Karpas-422 (cell line): ENCODE measurements at regions not wholly inside any gene's neighbourhood (a gene's known extent, or its start where the extent isn't known, plus 50 kb on each side); places are given as distances from the start of the nearest gene placed in this dataset.
A peak's percentile ranks its signal among the peaks of the same experiment; 100 is the strongest.

Experiments
- DNase-seq: peaks from one replicate; pipeline ENCODE4 v3.0.0-alpha.2; 2015
- H2AFZ ChIP-seq: fragments of 200-600 bp; sonication (generic); 2 replicates; pipeline ENCODE4 v1.6.1; 2014; ENCODE audit warnings: antibody characterized with exemption, low read length, mixed read lengths
- H3K27ac ChIP-seq: fragments of 200-600 bp; sonication (generic); 2 replicates; pipeline ENCODE4 v1.5.1; 2014; ENCODE audit warnings: mild to moderate bottlenecking, low read length, moderate library complexity
- H3K27me3 ChIP-seq: fragments of 200-600 bp; sonication (generic); 2 replicates; pipeline ENCODE4 v1.6.1; 2014; ENCODE audit warnings: low read length, mixed read lengths
- H3K36me3 ChIP-seq: fragments of 200-600 bp; sonication (generic); 2 replicates; pipeline ENCODE4 v1.6.1; 2014; ENCODE audit warnings: low read length, mixed read lengths; ENCODE audit not compliant: insufficient read depth
- H3K4me1 ChIP-seq: fragments of 200-600 bp; sonication (generic); 2 replicates; pipeline ENCODE4 v1.6.1; 2014; ENCODE audit warnings: mild to moderate bottlenecking, low read length, mixed read lengths
- H3K4me2 ChIP-seq: fragments of 200-600 bp; sonication (generic); 2 replicates; pipeline ENCODE4 v1.6.1; 2014; ENCODE audit warnings: low read length, low read depth, mild to moderate bottlenecking; ENCODE audit not compliant: poor library complexity, severe bottlenecking
- H3K4me3 ChIP-seq: fragments of 200-600 bp; sonication (generic); 2 replicates; pipeline ENCODE4 v1.5.1; 2014; ENCODE audit warnings: mild to moderate bottlenecking, antibody characterized with exemption, low read length, mixed read lengths
- H3K79me2 ChIP-seq: fragments of 200-600 bp; sonication (generic); 2 replicates; pipeline ENCODE4 v1.6.1; 2014; ENCODE audit warnings: mild to moderate bottlenecking, low read length, mixed read lengths
- H3K9ac ChIP-seq: fragments of 200-600 bp; sonication (generic); 2 replicates; pipeline ENCODE4 v1.6.0; 2014; ENCODE audit warnings: low read length
- H3K9me2 ChIP-seq: fragments of 200-600 bp; sonication (generic), shearing (Covaris generic); replicated peaks from 2 replicates; pipeline ENCODE4 v1.6.0; 2014; ENCODE audit warnings: mild to moderate bottlenecking, low read length, moderate library complexity; ENCODE audit not compliant: insufficient read depth
- H3K9me3 ChIP-seq: fragments of 300-700, 200-600 bp; sonication (generic); 2 replicates; pipeline ENCODE4 v1.6.1; 2014; ENCODE audit warnings: low read length, mixed read lengths
- H4K20me1 ChIP-seq: fragments of 200-600 bp; sonication (generic); 2 replicates; pipeline ENCODE4 v1.6.1; 2014; ENCODE audit warnings: mild to moderate bottlenecking, antibody characterized with exemption, low read length, low read depth; ENCODE audit not compliant: insufficient read depth

DNA sequence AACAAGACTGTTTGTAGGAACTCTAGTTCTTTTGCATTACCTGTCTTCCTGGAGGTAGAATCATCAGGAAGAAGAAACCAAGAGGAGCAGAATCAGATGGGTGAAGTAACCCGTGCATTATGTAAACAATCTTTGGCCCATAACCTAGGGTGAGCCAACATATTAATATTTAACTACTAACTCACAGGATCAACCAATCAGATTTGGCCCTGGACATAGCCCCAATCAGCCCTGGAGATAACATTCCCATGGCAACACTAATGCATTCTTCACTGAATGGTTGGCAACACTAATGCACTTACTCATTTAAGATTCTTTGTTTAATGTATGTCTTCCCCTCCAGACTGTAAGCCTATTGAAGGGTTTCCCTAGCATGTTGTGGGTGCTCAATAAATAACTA is 72.0 kb upstream of the CTAGE1 start:
- no peak for DNase-seq
- H3K4me2 ChIP-seq: no peak overlapping the region
- H3K9me3 ChIP-seq: no peaks in the 10 kb centered on the region
- H3K27me3 ChIP-seq: 0 out of 2 replicates have a peak, but pooled peaks cover 2% of the 10 kb centered on the region
- H2AFZ ChIP-seq: no peak overlapping the region
- no peak overlapping the region for H3K4me3 ChIP-seq
- H3K9ac ChIP-seq: no peak overlapping the region
- no peaks in the 10 kb centered on the region for H3K79me2 ChIP-seq
- no peaks in the 10 kb centered on the region for H3K4me1 ChIP-seq
- H3K27ac ChIP-seq: no peak overlapping the region
- H4K20me1 ChIP-seq: no peaks in the 10 kb centered on the region
- no peaks in the 10 kb centered on the region for H3K9me2 ChIP-seq
- no peaks in the 10 kb centered on the region for H3K36me3 ChIP-seq

DNA sequence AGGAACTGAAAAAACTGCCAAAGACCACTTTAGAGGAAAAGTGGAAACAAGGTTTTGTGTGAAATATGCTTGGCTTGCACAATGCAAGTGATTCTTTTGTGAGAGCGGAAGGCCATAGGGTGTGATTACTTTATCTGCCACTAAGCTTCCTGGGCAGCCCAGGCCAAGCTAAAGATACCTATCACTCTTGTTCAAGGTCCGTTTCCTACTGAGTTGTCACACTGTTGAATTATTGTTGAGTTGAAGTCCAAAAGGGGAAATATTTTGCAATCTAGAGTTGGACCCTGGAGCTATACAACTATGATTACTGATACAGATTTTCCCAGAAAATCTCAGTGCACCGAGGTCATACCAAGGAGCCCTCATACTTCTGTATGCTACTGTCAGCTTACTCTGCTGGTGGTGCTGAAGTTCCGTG is 72.7 kb upstream of the CTAGE1 start:
- no peaks in the 10 kb centered on the region for H3K4me1 ChIP-seq
- no peak overlapping the region for H3K4me3 ChIP-seq
- no peaks in the 10 kb centered on the region for H3K79me2 ChIP-seq
- no peaks in the 10 kb centered on the region for H3K36me3 ChIP-seq
- no peaks in the 10 kb centered on the region for H4K20me1 ChIP-seq
- peak; percentile 43 for DNase-seq
- no peak overlapping the region for H3K4me2 ChIP-seq
- no peak overlapping the region for H2AFZ ChIP-seq
- no peak overlapping the region for H3K9ac ChIP-seq
- H3K9me2 ChIP-seq: no peaks in the 10 kb centered on the region
- no peaks in the 10 kb centered on the region for H3K9me3 ChIP-seq
- H3K27ac ChIP-seq: no peak overlapping the region
- H3K27me3 ChIP-seq: 0 out of 2 replicates have a peak, but pooled peaks cover 2% of the 10 kb centered on the region

DNA sequence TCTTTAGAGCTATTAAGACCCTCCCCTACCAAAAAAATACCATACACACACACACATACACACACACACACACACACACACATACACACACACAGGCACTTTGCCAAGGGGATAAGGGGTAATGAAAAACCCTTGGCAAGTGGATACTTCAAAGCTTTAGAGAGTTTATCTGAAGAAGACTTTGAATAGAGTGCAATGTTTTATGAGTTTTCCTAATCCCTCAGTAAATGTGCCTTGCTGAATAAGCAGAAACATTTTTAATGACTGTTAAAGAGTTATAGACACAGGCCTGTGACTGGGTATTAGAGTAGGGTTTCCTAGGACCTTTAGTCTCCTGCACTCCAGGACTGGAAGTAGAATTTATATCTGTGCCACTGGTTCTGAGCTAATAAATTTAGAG is 75.5 kb upstream of the CTAGE1 start:
- no peaks in the 10 kb centered on the region for H3K27me3 ChIP-seq

DNA sequence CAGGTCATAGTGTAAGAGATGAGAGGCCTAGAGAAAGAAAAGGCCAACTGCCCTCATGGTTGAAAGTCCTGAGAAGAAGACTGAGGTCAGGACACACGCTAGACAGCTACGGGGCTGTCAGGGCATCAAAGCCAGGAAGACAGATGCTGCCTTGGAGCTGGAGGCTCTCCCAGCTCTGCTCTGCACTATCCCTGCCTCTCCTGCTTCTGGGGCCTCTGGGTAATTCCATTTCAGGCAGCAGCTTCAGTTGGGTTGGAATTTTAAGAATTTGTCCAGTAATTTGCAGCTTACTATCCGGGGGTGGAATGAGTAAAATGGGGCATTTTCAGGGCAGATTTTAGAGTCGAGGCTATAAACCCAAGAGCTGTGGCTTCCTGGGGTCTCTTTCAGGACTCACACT is 76.2 kb upstream of the CTAGE1 start:
- Histone ChIP-seq H4K20me1 (no peaks in the 10 kb centered on the region), H2AFZ (no peak overlapping the region), H3K9me3 (no peaks in the 10 kb centered on the region), H3K4me3 (no peak overlapping the region), H3K4me1 (no peaks in the 10 kb centered on the region), H3K36me3 (no peaks in the 10 kb centered on the region), H3K9ac (no peak overlapping the region), H3K9me2 (no peaks in the 10 kb centered on the region), H3K27me3 (no peaks in the 10 kb centered on the region), H3K79me2 (no peaks in the 10 kb centered on the region), H3K4me2 (no peak overlapping the region), H3K27ac (no peak overlapping the region)
- DNase-seq: no peak

More for the DNA sequence above, 75.5 kb upstream of the CTAGE1 start:
- H3K4me3 ChIP-seq: no peak overlapping the region
- H3K9me2 ChIP-seq: no peaks in the 10 kb centered on the region
- no peak overlapping the region for H3K9ac ChIP-seq
- no peak for DNase-seq
- no peaks in the 10 kb centered on the region for H3K9me3 ChIP-seq
- H3K4me1 ChIP-seq: no peaks in the 10 kb centered on the region
- no peaks in the 10 kb centered on the region for H4K20me1 ChIP-seq
- no peak overlapping the region for H2AFZ ChIP-seq
- no peak overlapping the region for H3K4me2 ChIP-seq
- no peaks in the 10 kb centered on the region for H3K79me2 ChIP-seq
- H3K36me3 ChIP-seq: no peaks in the 10 kb centered on the region
- H3K27ac ChIP-seq: no peak overlapping the region

DNA sequence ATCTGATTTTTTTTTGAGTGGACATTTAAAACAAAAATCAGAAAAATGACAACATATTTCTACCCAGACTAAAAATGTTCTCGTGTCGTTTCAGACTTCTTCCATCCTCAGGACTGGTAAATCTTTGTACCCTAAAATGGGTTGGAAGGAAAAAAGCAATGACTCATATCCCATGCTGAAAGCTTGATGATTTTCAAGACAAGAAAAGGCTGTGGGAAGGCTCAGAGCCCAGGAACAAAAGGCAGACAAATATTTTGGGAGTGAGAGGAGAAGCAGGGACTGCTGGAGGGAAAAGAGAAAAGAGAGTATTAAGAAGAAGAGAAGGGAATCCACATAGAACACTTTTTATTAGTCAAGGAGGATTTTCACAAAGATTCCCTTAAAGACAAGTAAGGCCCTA is 77.1 kb upstream of the CTAGE1 start:
- Histone ChIP-seq H3K27ac (no peak overlapping the region), H3K4me3 (no peak overlapping the region), H3K4me2 (no peak overlapping the region), H3K9ac (no peak overlapping the region), H3K36me3 (no peaks in the 10 kb centered on the region), H3K79me2 (no peaks in the 10 kb centered on the region), H2AFZ (no peak overlapping the region), H3K9me2 (no peaks in the 10 kb centered on the region), H4K20me1 (no peaks in the 10 kb centered on the region), H3K27me3 (no peaks in the 10 kb centered on the region), H3K4me1 (no peaks in the 10 kb centered on the region), H3K9me3 (no peaks in the 10 kb centered on the region)
- no peak for DNase-seq

DNA sequence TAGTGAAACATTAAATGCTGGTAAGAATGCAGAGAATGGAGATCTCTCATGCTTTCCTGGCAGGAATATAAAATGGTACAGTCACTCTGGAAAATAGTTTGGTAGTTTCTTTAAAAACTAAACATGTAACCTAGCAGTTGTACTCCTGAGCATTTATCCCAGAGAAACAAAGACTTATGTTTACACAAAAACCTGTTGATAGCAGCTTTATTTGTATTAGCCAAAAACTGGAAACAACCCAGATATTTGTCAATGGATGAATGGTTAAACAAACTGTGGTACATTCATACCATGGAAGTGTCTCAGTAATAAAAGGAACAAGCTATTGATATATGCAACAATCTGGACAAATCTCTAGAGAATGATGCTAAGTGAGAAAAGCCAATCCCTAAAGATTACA is 81.7 kb upstream of the CTAGE1 start:
- no peaks in the 10 kb centered on the region for H3K36me3 ChIP-seq
- H4K20me1 ChIP-seq: no peaks in the 10 kb centered on the region
- H2AFZ ChIP-seq: no peak overlapping the region
- no peak overlapping the region for H3K9ac ChIP-seq
- H3K9me2 ChIP-seq: no peaks in the 10 kb centered on the region
- H3K79me2 ChIP-seq: no peaks in the 10 kb centered on the region
- H3K4me1 ChIP-seq: no peaks in the 10 kb centered on the region
- no peak overlapping the region for H3K4me2 ChIP-seq
- no peak for DNase-seq
- H3K27ac ChIP-seq: no peak overlapping the region
- H3K27me3 ChIP-seq: no peaks in the 10 kb centered on the region
- no peak overlapping the region for H3K4me3 ChIP-seq
- H3K9me3 ChIP-seq: no peaks in the 10 kb centered on the region

DNA sequence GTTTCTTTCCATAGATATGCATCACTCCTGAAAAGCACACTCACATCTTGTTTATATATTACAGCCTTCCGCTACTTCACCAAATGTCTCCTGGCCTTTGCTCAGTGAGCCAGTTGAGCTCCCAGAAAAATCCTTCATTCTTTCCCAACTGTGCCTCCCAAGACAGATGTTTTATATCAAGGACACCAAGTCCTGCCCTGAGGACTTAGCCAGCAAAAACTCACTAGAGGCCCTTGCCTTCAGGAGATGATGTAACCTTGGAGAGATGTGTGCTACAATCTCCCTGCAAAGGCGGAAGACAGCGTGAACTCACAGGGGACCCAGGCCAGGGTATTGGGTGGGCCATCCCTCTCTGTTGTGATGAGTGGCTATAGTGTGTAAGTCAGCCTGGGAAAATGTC is 86.1 kb upstream of the CTAGE1 start:
- H3K27me3 ChIP-seq: no peaks in the 10 kb centered on the region
- H3K4me3 ChIP-seq: no peak overlapping the region
- H3K4me1 ChIP-seq: no peaks in the 10 kb centered on the region
- no peaks in the 10 kb centered on the region for H3K9me2 ChIP-seq
- H3K4me2 ChIP-seq: no peak overlapping the region
- H3K9ac ChIP-seq: no peak overlapping the region
- no peaks in the 10 kb centered on the region for H4K20me1 ChIP-seq
- H3K9me3 ChIP-seq: no peaks in the 10 kb centered on the region
- no peak overlapping the region for H3K27ac ChIP-seq
- no peaks in the 10 kb centered on the region for H3K36me3 ChIP-seq
- H2AFZ ChIP-seq: no peak overlapping the region
- no peaks in the 10 kb centered on the region for H3K79me2 ChIP-seq
- DNase-seq: no peak

DNA sequence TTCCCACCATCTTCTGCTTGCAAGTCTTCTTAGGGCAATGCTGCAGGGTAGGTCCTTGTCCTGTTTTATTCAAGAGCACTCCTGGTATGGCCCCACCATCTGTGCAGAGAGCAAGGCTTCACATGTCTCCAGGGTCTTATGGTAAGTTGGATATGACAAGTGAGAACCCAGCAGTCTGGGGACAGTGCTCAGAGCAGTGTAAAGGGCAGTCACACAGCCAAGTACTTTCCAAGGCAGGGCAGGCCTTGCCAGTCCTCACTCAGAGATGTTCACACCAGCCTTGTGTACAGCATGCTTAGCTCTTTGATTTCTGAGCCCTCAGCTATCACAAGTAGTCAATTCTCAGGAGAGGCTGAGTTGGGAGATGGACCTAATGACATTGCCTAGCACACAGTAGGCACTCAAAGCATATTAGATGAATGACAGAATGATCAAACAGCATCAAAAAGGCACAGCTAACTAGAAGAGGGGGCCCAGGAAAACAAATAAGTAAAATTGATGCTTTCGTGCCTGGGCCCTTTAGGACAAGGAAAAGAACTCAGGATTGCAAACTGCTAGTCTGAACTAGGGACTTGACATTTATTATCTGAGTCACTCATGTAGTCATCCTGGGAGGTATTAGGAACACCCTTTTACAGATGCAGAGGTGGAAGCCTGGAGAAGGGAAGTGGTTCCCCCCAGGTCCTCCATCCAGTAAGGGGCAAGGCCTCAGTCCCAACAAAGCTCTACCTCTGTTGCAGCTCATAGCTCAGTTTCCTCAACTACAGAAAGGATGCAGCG is 86.7 kb upstream of the CTAGE1 start:
- Histone ChIP-seq H3K9me3 (no peaks in the 10 kb centered on the region), H3K4me2 (no peak overlapping the region), H3K9me2 (no peaks in the 10 kb centered on the region), H2AFZ (no peak overlapping the region), H3K27ac (no peak overlapping the region), H3K79me2 (no peaks in the 10 kb centered on the region), H3K27me3 (no peaks in the 10 kb centered on the region), H3K9ac (no peak overlapping the region), H3K4me1 (no peaks in the 10 kb centered on the region), H3K4me3 (no peak overlapping the region), H4K20me1 (no peaks in the 10 kb centered on the region), H3K36me3 (no peaks in the 10 kb centered on the region)
- no peak for DNase-seq
